ENCODE measurements at regions not wholly inside any gene's neighbourhood (a gene's known extent, or its start where the extent isn't known, plus 50 kb on each side); places are given as distances from the start of the nearest gene placed in this dataset.

DNA sequence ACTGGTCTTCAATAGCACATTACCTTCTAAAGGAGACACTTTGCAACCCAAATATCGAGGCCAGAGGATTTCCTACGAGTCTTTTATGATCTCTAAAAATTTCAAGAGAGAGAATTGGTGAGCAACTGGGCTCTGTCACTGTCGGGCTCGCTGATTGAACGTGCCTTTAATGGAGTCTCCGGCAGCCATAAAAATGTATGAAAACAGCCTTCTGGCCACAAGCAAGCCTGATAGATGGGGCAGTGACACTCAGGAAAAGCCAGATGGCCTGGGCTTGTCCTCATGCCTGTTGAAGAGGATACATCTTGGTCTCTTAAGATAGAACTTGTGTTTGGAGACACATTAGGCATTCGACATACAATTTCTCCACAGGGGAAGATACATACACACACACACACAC is 419.5 kb upstream of the PROK2 start:
- TF ChIP-seq ZNF462 (CRISPR knock-in tag; IDR thresholded peaks at IDR 0.05) (no peak), STAT1 (IDR thresholded peaks at IDR 0.05; ENCODE audit: unreplicated experiment) (no peak), POLR2AphosphoS5 (IDR thresholded peaks at IDR 0.05; ENCODE audit: low read depth) (no peak), EZH2 (IDR thresholded peaks at IDR 0.05; ENCODE audit: low read depth, unreplicated experiment) (no peak), CREB1 (CRISPR knock-in tag; IDR thresholded peaks at IDR 0.05; ENCODE audit: low read depth) (no peak), NANOG (IDR thresholded peaks at IDR 0.05; ENCODE audit: borderline replicate concordance) (no peak), REST (IDR thresholded peaks at IDR 0.05; ENCODE audit: unreplicated experiment) (no peak), EZH2phosphoT487 (IDR thresholded peaks at IDR 0.05; ENCODE audit: unreplicated experiment) (no peak), JUNB (IDR thresholded peaks at IDR 0.05; ENCODE audit: unreplicated experiment) (no peak), ZNF114 (CRISPR knock-in tag; IDR thresholded peaks at IDR 0.05) (no peak), ZNF331 (CRISPR knock-in tag; IDR thresholded peaks at IDR 0.05; ENCODE audit: low read depth) (no peak)
- TF ChIP-seq, protein P1, sequence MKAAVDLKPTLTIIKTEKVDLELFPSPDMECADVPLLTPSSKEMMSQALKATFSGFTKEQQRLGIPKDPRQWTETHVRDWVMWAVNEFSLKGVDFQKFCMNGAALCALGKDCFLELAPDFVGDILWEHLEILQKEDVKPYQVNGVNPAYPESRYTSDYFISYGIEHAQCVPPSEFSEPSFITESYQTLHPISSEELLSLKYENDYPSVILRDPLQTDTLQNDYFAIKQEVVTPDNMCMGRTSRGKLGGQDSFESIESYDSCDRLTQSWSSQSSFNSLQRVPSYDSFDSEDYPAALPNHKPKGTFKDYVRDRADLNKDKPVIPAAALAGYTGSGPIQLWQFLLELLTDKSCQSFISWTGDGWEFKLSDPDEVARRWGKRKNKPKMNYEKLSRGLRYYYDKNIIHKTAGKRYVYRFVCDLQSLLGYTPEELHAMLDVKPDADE (IDR thresholded peaks at IDR 0.05) = no peak

More for the DNA sequence above, 419.5 kb upstream of the PROK2 start:
- Histone ChIP-seq H3K4me2 (no peak overlapping the region), H3K36me3 (ENCODE audit: insufficient read depth) (no peaks in the 10 kb centered on the region), H3K4me1 (ENCODE audit: insufficient read depth) (no peaks in the 10 kb centered on the region), H3K4me3 (no peak overlapping the region), H2AFZ (peak overlapping the region; percentile 63), H3K27ac (ENCODE audit: low read depth) (no peak overlapping the region), H3K27me3 (ENCODE audit: insufficient read depth) (no peaks in the 10 kb centered on the region), H3K79me2 (replicated peaks; ENCODE audit: insufficient read depth) (no peaks in the 10 kb centered on the region), H3F3A (replicated peaks; ENCODE audit: low read depth) (no peaks in the 10 kb centered on the region), H3K9me2 (ENCODE audit: insufficient read depth) (0 out of 2 replicates have a peak, but pooled peaks cover 4% of the 10 kb centered on the region), H4K20me1 (replicated peaks; ENCODE audit: insufficient read depth) (no peaks in the 10 kb centered on the region)
- DNase-seq (ENCODE audit: low spot score) (no peak), ATAC-seq (no peak)
- H3K4me3 Mint-ChIP-seq = no peak overlapping the region
- peaks cover 9% of the 10 kb centered on the region for H3K4me1 Mint-ChIP-seq
- H3K27ac Mint-ChIP-seq = no peak overlapping the region
- H3K9me3 Mint-ChIP-seq = peaks cover 21% of the 10 kb centered on the region
- H3K36me3 Mint-ChIP-seq (ENCODE audit: low read depth) = peaks cover 11% of the 10 kb centered on the region
- peaks cover 5% of the 10 kb centered on the region for H3K27me3 Mint-ChIP-seq (ENCODE audit: insufficient read depth, low read depth, poor library complexity)
